Body of pancreas (tissue), 4 donors: ENCODE measurements at regions not wholly inside any gene's neighbourhood (a gene's known extent, or its start where the extent isn't known, plus 50 kb on each side); places are given as distances from the start of the nearest gene placed in this dataset.

Experiments
- ATAC-seq: fragments of 150-250 bp; one replicate; pipeline ENCODE4 v1.9.1; 2016
- DNase-seq, 4 donors: peaks; one replicate each; pipeline ENCODE4 v3.0.0-alpha.2; 2019
- H3K27ac ChIP-seq, 4 donors: fragments of 200-600 bp; sonication (generic); 1 replicate in 3 of 4; 2 replicates in 1 of 4; pipeline versions ENCODE4 v1.5.1 to v1.6.1; 2016 to 2019; ENCODE audit warnings: mild to moderate bottlenecking in 1 of 4, mixed read lengths in 1 of 4, moderate library complexity in 1 of 4
- H3K27me3 ChIP-seq, 2 donors: fragments of 200-600 bp; sonication (generic); one replicate each; pipeline ENCODE4 v1.6.0; 2016; ENCODE audit warnings: mild to moderate bottlenecking in 1 of 2
- H3K36me3 ChIP-seq, 2 donors: fragments of 200-600 bp; sonication (generic); replicated peaks in 1 of 2; 2 replicates each; pipeline ENCODE4 v1.5.1; 2016; ENCODE audit warnings: low read depth in 2 of 2; ENCODE audit not compliant: insufficient read depth in 1 of 2
- H3K4me1 ChIP-seq: fragments of 200-600 bp; sonication (generic); one replicate; pipeline ENCODE4 v1.6.0; 2016
- H3K4me3 ChIP-seq, 2 donors: fragments of 200-600 bp; sonication (generic); 1 replicate in 1 of 2; 2 replicates in 1 of 2; pipeline ENCODE4 v1.5.1; 2016 to 2019
- H3K9me3 ChIP-seq, 3 donors: fragments of 200-600 bp; sonication (generic); 1 replicate in 2 of 3; 2 replicates in 1 of 3; pipeline ENCODE4 v1.5.1; 2016
- POLR2A ChIP-seq, 3 donors: fragments of 450-650 bp; IDR thresholded peaks; one replicate each; pipeline ENCODE4 v1.6.1; 2016; ENCODE audit warnings: antibody characterized with exemption in 3 of 3, mild to moderate bottlenecking in 2 of 3
- WGBS, 2 donors: methylation state at CpG; one replicate each; pipeline ENCODE4 v1.1.5; 2017; 5-methylcytosine and 5-hydroxymethylcytosine counted together
- intact Hi-C: fragments of 100-400 bp; cut with DNase I; formaldehyde crosslinking; loops from one replicate; pipeline ENCODE4 v1.15.1; 2023
- TF ChIP-seq, protein P1 (sequence below), 7 experiments: fragments of 450-650 bp in 4 of 7; fragments of 200-600 bp in 3 of 7; sonication (generic) in 3 of 7; IDR thresholded peaks; one replicate each; pipeline ENCODE4 v1.5.1; 2016 to 2019; ENCODE audit warnings: antibody characterized with exemption in 7 of 7

DNA sequence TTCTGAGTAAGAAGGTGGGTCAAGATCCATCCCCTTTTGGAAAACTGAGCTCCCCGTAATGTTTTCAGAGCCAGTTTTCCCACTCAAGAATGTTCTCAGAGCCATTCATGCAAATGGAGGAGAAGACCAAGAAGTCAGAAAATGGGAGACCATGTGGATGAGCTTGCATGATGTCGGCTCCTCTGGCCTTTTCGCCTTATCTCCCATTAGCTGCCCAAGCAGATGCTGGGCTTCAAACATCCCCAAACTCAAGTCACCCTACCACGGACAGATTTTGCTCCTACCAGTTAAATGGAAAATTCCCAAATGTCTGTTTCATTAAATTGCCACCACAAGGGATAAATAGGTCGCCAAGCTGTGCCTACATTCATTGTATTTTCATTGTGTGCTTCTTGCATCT is 161.4 kb downstream of the ICE1 start:
- ATAC-seq (no peak), DNase-seq (no peak)
- Histone ChIP-seq H3K9me3 (no peaks in the 10 kb centered on the region), H3K36me3 (no peaks in the 10 kb centered on the region), H3K27ac (no peak overlapping the region), H3K27me3 (no peaks in the 10 kb centered on the region), H3K4me3 (no peak overlapping the region), H3K4me1 (no peaks in the 10 kb centered on the region)
- TF ChIP-seq, protein P1, sequence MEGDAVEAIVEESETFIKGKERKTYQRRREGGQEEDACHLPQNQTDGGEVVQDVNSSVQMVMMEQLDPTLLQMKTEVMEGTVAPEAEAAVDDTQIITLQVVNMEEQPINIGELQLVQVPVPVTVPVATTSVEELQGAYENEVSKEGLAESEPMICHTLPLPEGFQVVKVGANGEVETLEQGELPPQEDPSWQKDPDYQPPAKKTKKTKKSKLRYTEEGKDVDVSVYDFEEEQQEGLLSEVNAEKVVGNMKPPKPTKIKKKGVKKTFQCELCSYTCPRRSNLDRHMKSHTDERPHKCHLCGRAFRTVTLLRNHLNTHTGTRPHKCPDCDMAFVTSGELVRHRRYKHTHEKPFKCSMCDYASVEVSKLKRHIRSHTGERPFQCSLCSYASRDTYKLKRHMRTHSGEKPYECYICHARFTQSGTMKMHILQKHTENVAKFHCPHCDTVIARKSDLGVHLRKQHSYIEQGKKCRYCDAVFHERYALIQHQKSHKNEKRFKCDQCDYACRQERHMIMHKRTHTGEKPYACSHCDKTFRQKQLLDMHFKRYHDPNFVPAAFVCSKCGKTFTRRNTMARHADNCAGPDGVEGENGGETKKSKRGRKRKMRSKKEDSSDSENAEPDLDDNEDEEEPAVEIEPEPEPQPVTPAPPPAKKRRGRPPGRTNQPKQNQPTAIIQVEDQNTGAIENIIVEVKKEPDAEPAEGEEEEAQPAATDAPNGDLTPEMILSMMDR (IDR thresholded peaks at IDR 0.05): no peak
- TF ChIP-seq POLR2A (IDR thresholded peaks at IDR 0.05): no peak
- WGBS, 2 donors: 72 to 73% methylated on average over 5 of the region's 5 CpGs
- intact Hi-C loops: no loop called here

DNA sequence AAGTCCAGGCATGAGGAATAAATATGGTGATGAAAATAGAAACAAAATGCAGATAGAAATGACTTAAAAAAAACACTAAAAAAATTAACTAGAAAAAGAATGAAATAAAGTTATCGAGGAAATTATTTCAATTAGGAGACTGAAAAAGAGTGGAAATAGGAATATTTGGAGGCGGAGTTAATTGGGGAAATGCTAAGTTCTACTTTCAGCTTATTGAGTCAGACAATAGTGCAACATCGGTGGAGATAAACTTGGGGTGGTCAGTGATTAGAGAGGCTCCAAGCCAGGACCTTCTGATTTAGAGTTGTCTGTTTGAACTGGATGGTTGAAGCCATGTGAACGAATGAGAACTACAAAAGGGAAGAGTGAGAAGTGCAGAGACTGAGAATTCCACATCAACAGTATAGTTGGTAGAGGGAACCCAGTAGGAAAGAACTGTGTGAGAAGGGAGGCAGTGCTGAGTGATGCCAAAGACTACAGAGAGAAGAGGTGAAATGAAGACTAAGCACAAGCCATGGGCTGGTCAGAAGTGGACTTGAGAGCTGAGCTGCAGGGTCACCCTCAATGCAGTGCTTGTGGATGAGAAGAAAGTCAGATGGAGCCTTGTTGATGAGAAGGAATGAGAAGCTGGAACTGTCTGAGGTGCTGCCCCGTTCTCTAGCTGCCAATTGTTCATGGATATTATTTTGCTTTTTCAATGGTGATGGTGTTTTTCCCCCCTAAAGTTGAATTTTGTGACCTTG is 160.7 kb downstream of the ICE1 start:
- intact Hi-C loops: no loop called here
- no peak overlapping the region for H3K4me3 ChIP-seq
- H3K36me3 ChIP-seq: no peaks in the 10 kb centered on the region
- no peak overlapping the region for H3K27ac ChIP-seq
- TF ChIP-seq, protein P1 (IDR thresholded peaks at IDR 0.05): no peak
- TF ChIP-seq POLR2A (IDR thresholded peaks at IDR 0.05): no peak
- 62 to 66% methylated on average over 5 of the region's 5 CpGs for WGBS, 2 donors
- no peak for DNase-seq
- H3K4me1 ChIP-seq: no peaks in the 10 kb centered on the region
- no peaks in the 10 kb centered on the region for H3K27me3 ChIP-seq
- H3K9me3 ChIP-seq: no peaks in the 10 kb centered on the region
- no peak for ATAC-seq

DNA sequence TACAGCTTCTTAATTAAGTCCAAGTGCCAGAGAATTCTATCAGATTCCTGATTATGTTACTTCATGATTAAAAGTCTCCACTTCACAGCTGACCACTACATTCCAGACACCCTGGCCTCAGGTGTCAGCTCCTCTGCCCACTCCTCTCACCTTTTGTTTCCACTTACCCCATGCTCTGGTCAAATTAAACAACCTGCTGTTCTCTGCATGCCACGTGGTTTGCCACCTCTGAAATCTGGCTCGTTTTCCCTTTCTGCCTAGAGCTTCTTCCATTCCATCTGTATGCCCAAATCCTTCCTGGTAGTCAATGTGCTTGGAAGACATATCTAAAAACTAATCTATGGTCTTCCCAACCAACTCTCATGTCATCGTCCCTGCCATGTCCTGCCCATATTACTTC is 158.6 kb downstream of the ICE1 start:
- Histone ChIP-seq H3K36me3 (no peaks in the 10 kb centered on the region), H3K4me1 (no peaks in the 10 kb centered on the region), H3K9me3 (no peaks in the 10 kb centered on the region), H3K27me3 (no peaks in the 10 kb centered on the region), H3K27ac (no peak overlapping the region), H3K4me3 (no peak overlapping the region)
- WGBS, 2 donors: 54% methylated on average over 3 of the region's 3 CpGs
- intact Hi-C loops: no loop called here
- TF ChIP-seq, protein P1 (IDR thresholded peaks at IDR 0.05): no peak
- no peak for TF ChIP-seq POLR2A (IDR thresholded peaks at IDR 0.05)
- ATAC-seq (no peak), DNase-seq (no peak)

DNA sequence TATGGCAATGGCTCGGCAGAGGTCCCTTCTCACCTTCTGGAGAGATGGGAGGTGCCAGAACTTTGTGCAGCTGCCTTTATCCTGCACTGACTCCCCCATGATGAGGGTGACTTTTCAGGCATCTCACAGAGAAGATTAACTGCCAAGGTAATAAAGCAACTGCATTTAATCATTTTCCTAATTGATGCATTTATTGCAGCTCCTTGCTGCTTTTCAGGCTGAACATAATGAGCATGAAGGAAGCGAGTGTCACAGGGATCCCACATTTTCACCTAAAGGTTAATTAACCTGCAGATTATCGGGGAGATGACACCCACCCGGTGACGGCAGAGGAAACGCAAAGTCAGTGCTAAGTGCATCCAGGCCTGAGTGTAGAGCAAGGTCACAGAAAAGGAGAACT is 154.3 kb downstream of the ICE1 start:
- TF ChIP-seq POLR2A (IDR thresholded peaks at IDR 0.05): no peak
- TF ChIP-seq, protein P1 (IDR thresholded peaks at IDR 0.05): no peak
- H3K4me1 ChIP-seq: no peaks in the 10 kb centered on the region
- ATAC-seq (no peak), DNase-seq (no peak)
- WGBS, 2 donors: 68 to 70% methylated on average over 6 of the region's 6 CpGs
- H3K36me3 ChIP-seq: no peaks in the 10 kb centered on the region
- H3K9me3 ChIP-seq: no peaks in the 10 kb centered on the region
- intact Hi-C loops: no loop called here
- H3K4me3 ChIP-seq: no peak overlapping the region
- no peak overlapping the region for H3K27ac ChIP-seq
- H3K27me3 ChIP-seq: no peaks in the 10 kb centered on the region

DNA sequence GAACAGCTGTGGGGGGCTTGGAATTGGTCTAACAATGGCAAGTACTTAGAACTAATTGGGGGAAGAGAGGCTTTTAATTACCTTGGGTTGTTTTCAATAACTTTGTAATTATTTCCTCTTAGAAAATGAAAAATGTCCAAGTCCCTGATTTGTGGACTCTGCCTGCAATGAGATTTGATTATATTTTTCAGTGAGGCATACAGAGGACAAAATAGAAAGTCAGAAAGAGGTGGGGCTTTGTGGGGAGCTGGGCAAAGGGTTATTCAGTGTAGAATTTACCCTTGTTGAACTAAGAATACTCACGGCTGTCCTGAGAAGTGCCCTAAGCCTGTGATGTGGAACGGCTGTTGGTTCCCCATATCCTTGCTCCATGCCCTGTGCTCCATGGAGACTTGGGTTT is 153.0 kb downstream of the ICE1 start:
- DNase-seq: no peak
- intact Hi-C loops: no loop called here
- H3K4me3 ChIP-seq: no peak overlapping the region
- TF ChIP-seq, protein P1 (IDR thresholded peaks at IDR 0.05): no peak
- no peak for TF ChIP-seq POLR2A (IDR thresholded peaks at IDR 0.05)
- H3K27ac ChIP-seq: no peak overlapping the region
- no peaks in the 10 kb centered on the region for H3K36me3 ChIP-seq
- ATAC-seq: no peak
- H3K4me1 ChIP-seq: no peaks in the 10 kb centered on the region
- H3K9me3 ChIP-seq: no peaks in the 10 kb centered on the region
- H3K27me3 ChIP-seq: no peaks in the 10 kb centered on the region
- 65 to 69% methylated on average over 2 of the region's 2 CpGs for WGBS, 2 donors
